Spleen (tissue), 11 donors: ENCODE measurements at regions not wholly inside any gene's neighbourhood (a gene's known extent, or its start where the extent isn't known, plus 50 kb on each side); places are given as distances from the start of the nearest gene placed in this dataset.
A peak's percentile ranks its signal among the peaks of the same experiment; 100 is the strongest.

ENCODE experiments used
- DNase-seq: peaks from one replicate; pipeline ENCODE4 v3.0.0-alpha.2; 2020
- H3K27ac ChIP-seq, 8 donors: fragments of 200-600 bp; sonication (generic) in 7 of 8; 1 replicate in 4 of 8; 2 replicates in 4 of 8; pipeline versions ENCODE4 v1.5.0 to v1.8.0; 2016 to 2021; ENCODE audit warnings: inconsistent platforms in 4 of 8, mild to moderate bottlenecking in 4 of 8, moderate library complexity in 1 of 8
- H3K27me3 ChIP-seq, 7 donors: fragments of 200-600 bp; sonication (generic) in 6 of 7; replicated peaks in 1 of 7; 1 replicate in 4 of 7; 2 replicates in 3 of 7; pipeline versions ENCODE4 v1.5.0 to v1.8.0; 2016 to 2021; ENCODE audit warnings: inconsistent platforms in 3 of 7, mild to moderate bottlenecking in 1 of 7
- H3K36me3 ChIP-seq, 6 donors: fragments of 200-600 bp; sonication (generic) in 5 of 6; 1 replicate in 4 of 6; 2 replicates in 2 of 6; pipeline versions ENCODE4 v1.5.0 to v1.8.0; 2016 to 2021; ENCODE audit warnings: inconsistent platforms in 2 of 6
- H3K4me1 ChIP-seq, 6 donors: fragments of 200-600 bp; sonication (generic) in 5 of 6; 1 replicate in 3 of 6; 2 replicates in 3 of 6; pipeline versions ENCODE4 v1.5.0 to v1.8.0; 2016 to 2021; ENCODE audit warnings: inconsistent platforms in 3 of 6
- H3K4me3 ChIP-seq, 8 donors: fragments of 200-600 bp; sonication (generic) in 7 of 8; 1 replicate in 4 of 8; 2 replicates in 4 of 8; pipeline versions ENCODE4 v1.5.0 to v1.8.0; 2016 to 2021; ENCODE audit warnings: inconsistent platforms in 4 of 8, mild to moderate bottlenecking in 4 of 8, moderate library complexity in 2 of 8
- H3K9me3 ChIP-seq, 8 donors: fragments of 200-600 bp; sonication (generic) in 7 of 8; 1 replicate in 4 of 8; 2 replicates in 4 of 8; pipeline versions ENCODE4 v1.5.0 to v1.8.0; 2016 to 2021; ENCODE audit warnings: inconsistent platforms in 4 of 8
- CTCF ChIP-seq, 11 experiments: fragments of 200-600 bp in 7 of 11; fragments of 450-650 bp in 4 of 11; sonication (generic) in 4 of 11; IDR thresholded peaks in 8 of 11; conservative IDR thresholded peaks in 3 of 11; 1 replicate in 7 of 11; 2 replicates in 4 of 11; pipeline versions ENCODE4 v1.4.0 to v1.8.0; 2016 to 2021; ENCODE audit warnings: antibody characterized with exemption in 11 of 11, inconsistent platforms in 4 of 11, mild to moderate bottlenecking in 1 of 11
- POLR2A ChIP-seq, 3 donors: fragments of 450-650 bp; IDR thresholded peaks; one replicate each; pipeline ENCODE4 v1.5.1; 2017; ENCODE audit warnings: antibody characterized with exemption in 3 of 3, mild to moderate bottlenecking in 1 of 3
- POLR2AphosphoS5 ChIP-seq, 3 donors: sonication (generic); formaldehyde crosslinking; IDR thresholded peaks; one replicate each; pipeline ENCODE4 v1.5.1; 2017; ENCODE audit warnings: antibody characterized with exemption in 3 of 3
- WGBS, 5 donors: extraction: QIAGEN DNeasy Blood & Tissue Kit in 3 of 5; methylation state at CpG; one replicate each; pipeline versions ENCODE4 v1.1.5 to v1.1.7; 2013 to 2018; 5-methylcytosine and 5-hydroxymethylcytosine counted together
- intact Hi-C: fragments of 100-400 bp; cut with DNase I; formaldehyde crosslinking; loops from one replicate; pipeline ENCODE4 v1.15.0; 2023; ENCODE audit warnings: low total_unique reads
- donor health status: healthy with polysubstance abuse.
- donor health status: DM: no; HTN: no; CAD: no; lungs with moderate emphysema.
- donor health status: DM: no; HTN: no; CAD: no.
- donor health status: Bipolar disorder and iron deficiency.
- donor health status: healthy.
- donor health status: DM: no; HTN: no; CAD: no.
- donor health status: DM: yes; HTN: yes; CAD: no.

GRCh38 chr15:95600367-95600766 is 730.1 kb upstream of the NR2F2 start:
- Histone ChIP-seq H3K27me3 (no peaks in the 10 kb centered on the region), H3K9me3 (no peaks in the 10 kb centered on the region), H3K36me3 (no peaks in the 10 kb centered on the region), H3K4me3 (no peak overlapping the region), H3K4me1 (peaks cover 0 to 5% (median 0%) of the 10 kb centered on the region in 6 donors), H3K27ac (no peak overlapping the region)
- TF ChIP-seq CTCF (IDR thresholded peaks at IDR 0.05 in 8 of 11, conservative IDR thresholded peaks at IDR 0.05 in 3 of 11) = no peak
- no peak for TF ChIP-seq POLR2A (IDR thresholded peaks at IDR 0.05)
- 84 to 98% (median 96%) methylated on average over 2 of the region's 2 CpGs for WGBS, 5 donors
- intact Hi-C loops = no loop called here
- DNase-seq = no peak

GRCh38 chr15:95600884-95601283 is 729.6 kb upstream of the NR2F2 start:
- Histone ChIP-seq H3K27ac (no peak overlapping the region), H3K4me1 (peaks cover 0 to 5% (median 0%) of the 10 kb centered on the region in 6 donors), H3K4me3 (no peak overlapping the region), H3K27me3 (no peaks in the 10 kb centered on the region), H3K36me3 (no peaks in the 10 kb centered on the region), H3K9me3 (no peaks in the 10 kb centered on the region)
- WGBS, 5 donors = 88 to 93% (median 92%) methylated on average over 3 of the region's 3 CpGs
- TF ChIP-seq POLR2A (IDR thresholded peaks at IDR 0.05) = no peak
- TF ChIP-seq POLR2AphosphoS5 (IDR thresholded peaks at IDR 0.05) = no peak
- TF ChIP-seq CTCF (IDR thresholded peaks at IDR 0.05 in 8 of 11, conservative IDR thresholded peaks at IDR 0.05 in 3 of 11) = no peak
- DNase-seq = no peak
- intact Hi-C loops = no loop called here

- 84 to 93% (median 88%) methylated on average over 5 of the region's 5 CpGs for WGBS, 5 donors
- Histone ChIP-seq H3K36me3 (no peaks in the 10 kb centered on the region), H3K9me3 (no peaks in the 10 kb centered on the region), H3K4me1 (peaks cover 0 to 5% (median 0%) of the 10 kb centered on the region in 6 donors), H3K4me3 (no peak overlapping the region), H3K27me3 (no peaks in the 10 kb centered on the region), H3K27ac (no peak overlapping the region)
- no peak for DNase-seq
- TF ChIP-seq CTCF (IDR thresholded peaks at IDR 0.05 in 8 of 11, conservative IDR thresholded peaks at IDR 0.05 in 3 of 11) (no peak), POLR2AphosphoS5 (IDR thresholded peaks at IDR 0.05) (no peak), POLR2A (IDR thresholded peaks at IDR 0.05) (no peak)
- intact Hi-C loops = no loop called here
These were observed 729.0 kb upstream of the NR2F2 start for GRCh38 chr15:95601525-95601924.

GRCh38 chr15:95603802-95604201 is 726.7 kb upstream of the NR2F2 start:
- no peak overlapping the region for H3K4me3 ChIP-seq
- intact Hi-C loops = no loop called here

More at GRCh38 chr15:95603802-95604201, 726.7 kb upstream of the NR2F2 start:
- Histone ChIP-seq H3K36me3 (no peaks in the 10 kb centered on the region), H3K4me1 (peaks cover 0 to 5% (median 0%) of the 10 kb centered on the region in 6 donors), H3K27ac (peak overlapping the region in 3 of 8 donors; percentile 1 to 20 (median 16)), H3K9me3 (no peaks in the 10 kb centered on the region), H3K27me3 (no peaks in the 10 kb centered on the region)
- no peak for DNase-seq
- WGBS, 5 donors = 58 to 65% (median 61%) methylated on average over 8 of the region's 8 CpGs
- no peak for TF ChIP-seq CTCF (IDR thresholded peaks at IDR 0.05 in 8 of 11, conservative IDR thresholded peaks at IDR 0.05 in 3 of 11)
- no peak for TF ChIP-seq POLR2AphosphoS5 (IDR thresholded peaks at IDR 0.05)
- TF ChIP-seq POLR2A (IDR thresholded peaks at IDR 0.05) = no peak
